Heart left ventricle (tissue), 13 donors: ENCODE measurements at regions not wholly inside any gene's neighbourhood (a gene's known extent, or its start where the extent isn't known, plus 50 kb on each side); places are given as distances from the start of the nearest gene placed in this dataset.

Source experiments
- CTCF ChIP-seq, 12 donors: fragments of 200-600 bp; sonication (generic) in 4 of 12; IDR thresholded peaks; one replicate each; pipeline versions ENCODE4 v1.5.0 to v1.8.0; 2018 to 2022; ENCODE audit warnings: antibody characterized with exemption in 12 of 12, mild to moderate bottlenecking in 5 of 12
- POLR2A ChIP-seq, 2 donors: fragments of 450-650 bp; IDR thresholded peaks; one replicate each; pipeline ENCODE4 v1.6.1; 2017; ENCODE audit warnings: antibody characterized with exemption in 2 of 2, mild to moderate bottlenecking in 2 of 2, moderate library complexity in 2 of 2
- donor health status: ischemic (EF 13 %, LVEDD 7.1; RV severe dilation, severe dysfunction).
- donor health status: DM: no; HTN: yes; CAD: no.
- donor health status: DM: no; HTN: no; CAD: no.
- donor health status: ischemic (EF 25% LVEDD 6.9; RV normal size, moderate dysfunction).
- donor health status: ischemic (EF 25% LVEDD 5.7; RV mildly dilated, moderate dysfunction).
- donor health status: ischemic (EF 35%, LVEDD 5.7; RV mildly dilated, moderate dysfunction).
- donor health status: nonischemic (EF 11% LVEDD 7.7; RV severe dilation, severe dysfunction).
- donor health status: DM: yes; HTN: yes; CAD: no.
- donor health status: PGD.
- donor health status: ischemic (EF 29% LVEDD 5.4; RV normal size, mild dysfunction).
- donor health status: nonischemic (EF 23%, LVEDD 6.1; RV moderate dilation, normal function).

GRCh38 chr6:85118652-85119235 lies 331.1 kb upstream of the NT5E start:
- TF ChIP-seq CTCF (IDR thresholded peaks at IDR 0.05) = no peak
- no peak for TF ChIP-seq POLR2A (IDR thresholded peaks at IDR 0.05)
